Activated CD4-positive, alpha-beta T cell treated with anti-CD3 and anti-CD28 coated beads, Interleukin-2, Interleukin-6, amounts not matched to agents 100 ng/mL and 50 ng/mL, durations not matched to agents 16 hours and 8 hours (primary cell): ENCODE measurements at regions not wholly inside any gene's neighbourhood (a gene's known extent, or its start where the extent isn't known, plus 50 kb on each side); places are given as distances from the start of the nearest gene placed in this dataset.
"Not testable (repeated sequence)": the region's sequence is repeated elsewhere in the genome, so short reads cannot be mapped to it uniquely, and the experiment has no call there.

Source experiments
- DNase-seq: peaks from one replicate; pipeline ENCODE4 v3.0.0-alpha.2; 2020

DNA sequence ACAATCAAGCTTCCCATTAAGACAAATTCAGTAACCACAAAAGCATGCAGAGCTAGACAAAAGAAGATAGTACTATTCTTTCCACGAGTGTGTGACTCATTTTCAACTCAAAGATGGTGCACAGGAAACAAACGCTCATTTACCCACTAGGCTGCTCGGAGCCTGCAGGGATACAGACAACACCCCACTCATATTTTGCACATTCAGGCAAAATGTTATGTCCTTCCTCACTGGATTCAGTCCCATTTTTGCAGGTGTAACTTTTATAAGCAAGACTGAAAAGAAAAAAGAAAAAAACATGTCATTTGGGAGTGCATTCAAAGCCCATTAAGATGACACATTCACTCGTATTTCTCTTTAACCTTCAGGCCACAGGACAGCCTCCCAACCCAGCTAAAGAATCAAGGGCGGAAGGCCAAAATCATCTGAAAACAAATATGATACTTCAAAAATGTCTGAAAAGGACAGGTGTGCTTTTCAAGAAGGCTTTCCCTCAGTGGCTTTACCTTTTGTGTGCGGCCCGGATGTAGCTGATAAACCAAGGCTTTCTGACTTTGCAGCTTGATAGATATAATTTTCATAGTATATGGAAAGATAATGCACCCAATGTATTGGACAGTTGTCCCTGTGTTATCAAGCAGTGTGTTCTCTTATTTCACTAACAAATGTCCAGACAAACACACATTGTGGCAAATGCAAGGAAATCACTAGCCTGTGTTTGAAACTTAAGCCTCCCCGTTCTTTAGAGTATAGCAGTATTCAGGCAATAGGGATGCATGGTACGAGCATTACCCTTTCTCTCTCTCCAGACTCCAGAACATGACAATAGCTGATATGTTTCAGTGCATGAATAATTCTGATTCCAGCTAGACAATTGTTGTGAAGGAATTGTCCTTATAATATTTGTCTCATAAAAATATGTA is 147.8 kb upstream of the KRR1 start:
- DNase-seq, result peak; percentile 69

DNA sequence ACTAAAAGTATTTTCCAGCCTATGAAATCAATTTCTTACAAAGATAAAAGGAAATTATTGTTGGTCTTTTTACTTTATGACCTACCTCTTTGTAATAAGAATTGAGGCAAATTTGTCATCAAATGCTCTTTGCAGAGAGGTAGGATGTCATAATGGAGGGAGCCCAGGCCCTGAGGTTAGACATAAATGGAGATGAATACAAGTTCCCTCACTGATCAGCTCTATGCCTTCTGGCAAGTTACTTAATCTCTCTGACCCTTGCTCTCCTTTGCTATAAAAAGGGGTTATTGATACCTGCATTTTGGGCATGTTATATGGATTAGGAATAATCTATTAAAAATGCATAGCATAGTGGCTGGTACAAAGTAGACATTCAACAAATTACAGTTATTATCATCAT is 146.9 kb upstream of the KRR1 start:
- DNase-seq, result no peak

DNA sequence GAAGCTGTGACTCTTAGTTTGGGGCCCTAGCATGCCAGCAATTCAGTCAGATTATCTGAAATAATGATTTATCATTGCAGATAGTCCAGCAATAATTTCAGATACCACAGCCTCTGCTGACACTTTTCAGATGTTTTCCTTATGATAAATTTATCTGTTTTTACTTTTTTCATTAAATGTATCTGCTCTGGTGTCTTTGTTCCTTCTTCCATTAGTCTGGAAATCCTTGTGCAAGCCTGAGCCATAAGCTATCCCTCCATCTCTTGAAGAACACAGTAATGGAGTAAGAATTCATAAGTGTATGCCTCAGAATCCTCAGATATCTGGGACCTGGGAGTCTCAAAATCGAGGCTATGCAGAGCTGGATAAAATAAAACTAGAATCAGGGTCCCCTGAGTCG is 146.4 kb upstream of the KRR1 start:
- no peak for DNase-seq

GRCh38 chr12:75657354-75657753 is 145.9 kb upstream of the KRR1 start:
- DNase-seq, result not testable (repeated sequence)

GRCh38 chr12:75656648-75657047 is 145.2 kb upstream of the KRR1 start:
- no peak for DNase-seq

DNA sequence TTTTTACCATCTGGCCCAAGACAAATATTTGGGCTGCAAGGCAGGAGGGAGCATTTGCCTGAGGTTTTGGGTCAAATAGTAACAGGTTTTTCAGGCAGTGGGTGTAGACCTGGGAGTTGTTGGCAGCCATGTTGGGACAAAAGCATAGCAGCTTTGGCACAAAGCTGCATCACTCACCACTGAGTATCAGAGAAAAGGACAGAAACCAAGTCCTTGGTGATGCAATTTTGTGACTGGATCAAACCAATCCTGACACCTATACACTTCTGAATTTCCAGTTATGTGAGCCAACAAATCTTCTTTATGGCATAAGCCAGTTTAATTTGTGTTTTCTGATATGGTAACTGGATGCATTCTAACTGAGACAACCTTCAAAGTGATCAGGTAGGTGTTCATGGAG is 144.8 kb upstream of the KRR1 start:
- no peak for DNase-seq

DNA sequence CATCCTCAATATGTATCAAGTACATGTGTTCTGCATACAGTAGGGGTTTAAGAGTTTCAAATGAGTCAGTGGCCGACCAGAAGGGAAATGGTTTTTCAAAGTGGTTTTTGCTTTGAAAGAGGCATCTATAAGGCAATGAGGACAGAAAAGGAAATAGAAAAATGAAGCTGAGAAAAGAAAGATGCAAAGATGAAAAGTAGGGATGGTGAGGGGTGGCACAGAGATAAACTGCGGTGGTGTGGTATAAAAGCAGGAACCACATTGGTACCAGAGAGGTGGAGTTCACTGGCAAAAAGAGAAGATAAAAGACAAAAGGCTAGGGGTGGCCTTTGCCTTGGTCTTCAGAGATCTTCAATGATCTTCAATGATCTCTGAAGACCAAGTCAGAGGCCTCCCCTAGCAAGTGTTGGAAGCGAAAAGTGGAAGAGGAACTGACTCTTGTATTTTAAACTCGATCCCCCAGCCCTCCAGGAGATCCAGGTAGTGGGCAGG is 144.0 kb upstream of the KRR1 start:
- peak; percentile 70 for DNase-seq

DNA sequence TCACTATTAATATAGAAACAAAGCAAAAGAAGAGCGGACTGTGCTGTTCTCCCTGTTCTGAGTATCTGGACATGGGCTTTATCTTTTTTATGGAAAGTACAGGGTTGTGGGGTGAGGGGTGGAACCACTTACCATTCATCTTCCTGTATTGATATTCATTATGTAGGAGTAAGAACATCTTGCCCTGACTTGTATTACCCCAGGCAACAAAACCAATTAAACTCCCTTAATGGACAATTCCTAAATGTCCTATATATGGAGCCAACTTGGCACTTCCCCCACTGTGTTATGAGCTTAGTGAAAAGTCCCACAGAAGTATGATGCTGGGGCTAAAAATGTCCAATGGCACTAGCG is 139.9 kb upstream of the KRR1 start:
- no peak for DNase-seq

GRCh38 chr12:75650595-75651341 is 139.4 kb upstream of the KRR1 start:
- no peak for DNase-seq

- no peak for DNase-seq
Measured at GRCh38 chr12:75650100-75650499, 138.7 kb upstream of the KRR1 start.

DNA sequence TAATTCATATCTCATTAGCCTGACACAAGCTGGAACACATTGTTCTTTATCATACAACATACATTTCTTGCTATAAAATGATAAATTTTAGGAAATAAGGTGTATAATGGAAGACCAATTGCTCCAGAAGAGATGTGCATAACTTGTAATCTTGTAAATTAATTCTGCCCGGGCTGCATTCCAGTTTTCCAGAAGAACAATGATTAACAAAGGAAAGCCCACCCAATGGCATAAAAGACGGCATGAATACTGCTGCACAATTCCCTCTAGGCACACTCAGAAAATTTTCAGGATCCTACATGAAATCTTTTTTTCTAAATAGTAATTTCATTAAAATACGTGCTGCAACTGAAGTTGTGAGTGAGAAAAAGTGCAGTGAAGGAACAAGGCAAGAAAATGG is 137.4 kb upstream of the KRR1 start:
- no peak for DNase-seq

DNA sequence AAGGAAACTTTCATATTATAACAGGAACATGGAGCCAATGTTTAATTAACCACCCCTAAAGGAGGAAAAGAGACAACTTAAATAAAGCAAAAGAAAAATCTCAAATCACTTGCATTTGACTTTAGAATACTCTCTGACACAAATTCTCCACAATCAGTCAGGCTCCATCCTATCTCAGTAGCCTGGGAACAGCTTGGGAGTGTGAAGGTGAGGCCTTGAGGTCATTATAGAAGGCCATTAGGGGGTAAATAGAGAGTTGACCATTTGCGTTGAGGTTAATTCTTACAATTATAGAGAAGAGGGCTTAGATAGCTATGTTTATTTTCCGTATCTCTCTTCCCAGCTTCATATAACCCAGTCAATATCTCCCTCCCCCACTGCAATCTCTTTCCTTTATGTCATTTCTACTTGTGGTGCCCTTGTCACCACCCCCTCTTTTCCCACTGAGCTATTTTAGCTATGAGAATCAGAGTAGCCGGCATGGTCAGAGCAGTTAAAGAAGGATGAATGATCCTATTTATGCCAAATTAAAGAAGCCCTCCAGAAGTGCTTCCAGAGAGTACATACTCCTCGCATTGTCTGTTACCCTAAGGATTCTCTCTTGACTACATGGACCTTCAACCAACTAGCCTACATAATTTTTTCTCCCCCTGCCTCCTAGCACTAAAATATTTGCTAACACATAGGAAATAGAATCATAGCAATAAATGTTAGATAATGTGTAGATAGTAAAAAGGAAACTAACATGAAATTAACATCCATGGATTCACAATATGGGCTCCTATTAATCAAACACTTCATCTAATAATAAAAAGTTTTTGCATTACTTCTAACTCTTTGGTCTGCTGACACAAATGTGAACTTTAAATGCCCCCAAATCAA is 135.2 kb upstream of the KRR1 start:
- DNase-seq, result no peak

DNA sequence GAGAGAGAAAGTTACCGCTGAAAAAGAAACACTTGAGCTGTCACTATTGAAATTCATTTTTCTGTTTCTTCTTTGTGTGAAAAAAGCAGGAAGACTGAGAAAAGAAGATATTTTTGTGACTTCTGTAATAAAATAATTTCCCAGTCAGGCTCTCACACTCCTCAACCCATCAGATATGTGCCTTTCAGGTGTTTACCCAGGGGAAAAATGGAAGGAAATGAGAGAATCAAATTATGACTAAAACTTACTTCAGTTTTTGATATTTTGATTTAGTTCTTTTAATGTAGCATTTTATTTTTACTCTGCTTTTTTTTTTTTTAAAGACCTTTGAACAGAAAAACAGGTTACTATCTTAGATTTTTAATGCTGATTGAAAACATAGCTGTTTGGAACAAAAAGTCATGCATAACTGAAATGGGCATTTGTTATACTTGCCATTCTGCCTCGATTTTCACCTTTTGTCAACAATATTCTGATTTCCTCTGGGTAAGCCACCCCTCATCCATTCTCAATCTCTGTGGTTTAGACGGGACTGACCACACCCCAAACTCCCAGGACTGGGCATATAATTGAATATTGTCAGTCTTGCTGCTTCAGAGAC is 133.2 kb upstream of the KRR1 start:
- no peak for DNase-seq

GRCh38 chr12:75643119-75643518 is 131.7 kb upstream of the KRR1 start:
- DNase-seq, result not testable (repeated sequence)

DNA sequence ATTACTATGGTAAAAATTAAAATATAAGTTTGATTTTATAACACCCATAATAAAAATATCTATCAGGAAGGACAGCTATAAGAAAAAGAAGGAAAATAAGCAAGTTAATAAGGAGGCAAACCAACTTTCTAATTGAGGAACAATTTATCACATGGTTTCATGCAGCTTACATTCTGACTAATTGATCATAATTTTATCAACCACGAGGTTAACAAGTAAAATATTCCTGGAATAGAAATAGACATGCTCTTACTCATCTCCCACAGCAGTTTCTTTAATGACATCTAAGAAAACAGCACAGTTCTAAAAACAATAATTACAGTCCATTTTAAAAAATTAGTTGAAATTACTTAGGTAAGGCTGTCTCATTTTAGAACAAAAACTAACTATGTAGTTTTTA is 130.8 kb upstream of the KRR1 start:
- DNase-seq, result peak; percentile 44

DNA sequence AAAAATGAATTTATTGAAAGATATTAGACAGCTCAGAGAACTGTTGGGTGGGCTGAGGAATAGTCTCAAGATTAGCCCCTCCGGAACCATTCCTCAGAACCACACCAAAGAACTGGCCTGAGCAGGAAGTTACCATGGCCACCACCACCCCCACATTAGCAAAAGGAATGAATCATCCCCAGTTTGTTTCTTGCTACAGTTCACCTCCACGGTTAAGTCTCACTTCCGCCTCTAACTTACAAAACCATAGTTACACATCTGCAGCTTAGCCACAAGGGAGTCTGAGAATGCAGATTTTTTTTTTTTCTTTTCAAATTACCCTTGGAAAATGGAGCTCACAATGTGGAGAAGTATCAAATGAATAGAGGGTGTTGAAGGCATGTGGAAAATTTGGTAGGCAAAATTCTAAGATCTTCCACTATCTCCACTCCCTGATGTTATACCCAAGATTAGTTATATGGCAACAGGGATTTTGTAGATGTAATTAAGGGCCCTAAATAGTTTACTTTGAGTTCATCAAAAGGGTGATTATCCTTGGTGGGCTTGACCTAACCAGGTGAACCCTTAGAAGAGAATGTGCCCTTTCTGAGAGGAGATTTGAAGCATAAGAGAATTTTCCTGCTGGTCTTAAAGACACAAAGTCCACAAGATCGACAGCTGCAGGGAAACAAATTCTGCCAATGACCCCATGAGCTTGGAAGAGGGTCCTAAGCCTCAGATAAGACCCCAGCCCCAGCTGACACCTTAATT is 129.8 kb upstream of the KRR1 start:
- DNase-seq, result peak; percentile 89

DNA sequence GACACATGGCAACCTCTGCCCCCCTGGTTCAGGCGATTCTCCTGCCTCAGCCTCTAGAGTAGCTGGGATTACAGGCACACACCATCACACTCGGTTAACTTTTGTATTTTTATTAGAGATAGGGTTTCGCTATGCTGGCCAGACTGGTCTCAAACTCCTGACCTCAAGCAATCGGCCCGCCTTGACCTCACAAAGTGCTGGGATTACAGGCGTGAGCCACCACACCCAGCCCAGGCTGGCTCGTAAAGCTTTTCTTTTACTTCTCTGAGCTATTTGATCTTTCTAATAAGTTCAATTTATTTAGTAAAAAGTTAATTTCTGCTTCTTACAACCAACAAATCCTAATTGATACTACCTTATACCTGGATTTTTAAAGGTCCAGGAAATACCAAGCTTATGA is 127.4 kb upstream of the KRR1 start:
- DNase-seq, result no peak

DNA sequence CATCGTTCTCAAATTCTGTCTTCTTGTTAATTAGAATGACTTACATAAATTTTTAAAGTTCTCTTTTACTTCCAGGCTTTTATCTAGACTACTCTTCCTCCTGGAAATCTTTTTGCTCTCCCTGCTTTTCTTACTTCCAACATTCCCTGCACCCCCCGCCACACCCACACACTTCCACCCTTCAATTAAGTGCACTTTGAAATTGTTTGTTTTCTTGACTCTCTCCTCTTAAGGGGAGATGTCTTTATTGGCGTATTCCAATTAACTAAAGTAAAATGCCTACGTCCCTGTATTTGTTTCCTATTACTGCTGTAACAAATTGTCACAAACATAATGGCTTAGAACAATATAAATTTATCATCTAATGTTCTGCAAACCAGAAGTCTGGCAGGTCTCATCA is 125.2 kb upstream of the KRR1 start:
- DNase-seq, result no peak

DNA sequence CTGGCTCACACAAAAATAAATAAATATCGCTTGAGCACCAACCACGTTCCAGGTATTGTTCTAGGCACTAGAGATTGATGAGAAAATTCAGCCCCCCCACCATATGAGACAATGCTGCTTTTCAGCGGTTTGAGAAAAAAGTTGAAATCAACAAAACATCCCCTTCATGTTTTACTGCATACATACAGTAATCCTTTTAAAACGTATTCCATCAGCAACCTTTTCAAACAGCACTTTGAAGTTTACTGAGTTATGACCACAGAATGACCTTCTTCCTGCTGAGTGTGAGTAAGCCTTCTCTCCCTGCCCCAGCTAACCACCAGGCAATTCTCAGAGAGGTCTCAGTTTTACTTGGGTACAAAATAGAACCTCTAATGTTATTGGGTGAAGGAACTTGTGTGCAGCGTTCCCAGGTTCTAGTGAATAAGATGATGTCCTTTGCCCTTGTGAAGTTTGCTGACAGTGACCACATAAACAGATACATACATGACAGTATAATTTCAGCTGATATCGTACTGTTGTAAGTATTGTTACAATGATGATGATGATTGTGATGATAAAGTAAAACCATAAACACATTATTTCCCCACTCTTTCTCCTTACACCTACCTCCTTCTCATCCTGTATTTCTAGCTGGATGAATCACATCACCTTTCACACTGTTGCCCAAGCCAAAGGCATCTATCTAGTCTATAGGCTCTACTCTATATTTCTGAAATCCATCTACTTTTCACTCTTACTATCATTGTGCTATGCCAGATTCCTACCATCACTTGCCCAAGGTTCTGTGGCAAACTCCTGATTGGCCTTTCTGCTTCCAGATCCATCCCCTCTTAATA is 124.4 kb upstream of the KRR1 start:
- peak; percentile 71 for DNase-seq

GRCh38 chr12:75634244-75635222 is 123.1 kb upstream of the KRR1 start:
- no peak for DNase-seq
